ENCODE measurements at regions not wholly inside any gene's neighbourhood (a gene's known extent, or its start where the extent isn't known, plus 50 kb on each side); places are given as distances from the start of the nearest gene placed in this dataset.

DNA sequence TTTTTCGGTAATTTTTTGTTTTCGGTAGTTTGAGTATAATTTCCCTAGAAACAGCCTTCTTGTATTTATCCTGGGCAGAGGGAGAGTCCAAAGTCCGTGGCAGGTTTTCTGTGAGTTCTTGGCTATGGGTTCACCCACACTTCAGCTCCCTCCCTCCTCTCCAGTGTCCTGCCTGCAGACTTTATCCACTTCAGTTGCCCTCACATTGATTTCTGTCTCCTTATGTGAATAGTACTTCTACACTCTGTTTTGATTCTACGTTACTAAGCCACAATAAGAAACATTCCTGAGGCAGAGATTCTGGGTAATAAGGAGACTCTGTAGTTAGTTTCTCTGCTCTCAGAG lies 868.6 kb downstream of the METTL15 start:
- TF ChIP-seq YY1 (IDR thresholded peaks at IDR 0.05; ENCODE audit: low read depth), result no peak
- TF ChIP-seq NFIC (IDR thresholded peaks at IDR 0.05), result no peak
- no peak for TF ChIP-seq EP300 (IDR thresholded peaks at IDR 0.05; ENCODE audit: borderline replicate concordance)
- no peak for TF ChIP-seq TCF12 (IDR thresholded peaks at IDR 0.05; ENCODE audit: low read depth)
- no peak for TF ChIP-seq CEBPB (IDR thresholded peaks at IDR 0.05)
- no peak for TF ChIP-seq RAD21 (IDR thresholded peaks at IDR 0.05; ENCODE audit: low read depth)
- TF ChIP-seq, protein P1, sequence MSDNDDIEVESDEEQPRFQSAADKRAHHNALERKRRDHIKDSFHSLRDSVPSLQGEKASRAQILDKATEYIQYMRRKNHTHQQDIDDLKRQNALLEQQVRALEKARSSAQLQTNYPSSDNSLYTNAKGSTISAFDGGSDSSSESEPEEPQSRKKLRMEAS (IDR thresholded peaks at IDR 0.05), result no peak
- TF ChIP-seq FOXM1 (IDR thresholded peaks at IDR 0.05; ENCODE audit: borderline replicate concordance, low read depth), result no peak
- no peak for TF ChIP-seq TEAD4 (IDR thresholded peaks at IDR 0.05)
- TF ChIP-seq TAF1 (IDR thresholded peaks at IDR 0.05; ENCODE audit: low read depth), result no peak
- TF ChIP-seq ZBTB7A (IDR thresholded peaks at IDR 0.05; ENCODE audit: low read depth), result no peak

DNA sequence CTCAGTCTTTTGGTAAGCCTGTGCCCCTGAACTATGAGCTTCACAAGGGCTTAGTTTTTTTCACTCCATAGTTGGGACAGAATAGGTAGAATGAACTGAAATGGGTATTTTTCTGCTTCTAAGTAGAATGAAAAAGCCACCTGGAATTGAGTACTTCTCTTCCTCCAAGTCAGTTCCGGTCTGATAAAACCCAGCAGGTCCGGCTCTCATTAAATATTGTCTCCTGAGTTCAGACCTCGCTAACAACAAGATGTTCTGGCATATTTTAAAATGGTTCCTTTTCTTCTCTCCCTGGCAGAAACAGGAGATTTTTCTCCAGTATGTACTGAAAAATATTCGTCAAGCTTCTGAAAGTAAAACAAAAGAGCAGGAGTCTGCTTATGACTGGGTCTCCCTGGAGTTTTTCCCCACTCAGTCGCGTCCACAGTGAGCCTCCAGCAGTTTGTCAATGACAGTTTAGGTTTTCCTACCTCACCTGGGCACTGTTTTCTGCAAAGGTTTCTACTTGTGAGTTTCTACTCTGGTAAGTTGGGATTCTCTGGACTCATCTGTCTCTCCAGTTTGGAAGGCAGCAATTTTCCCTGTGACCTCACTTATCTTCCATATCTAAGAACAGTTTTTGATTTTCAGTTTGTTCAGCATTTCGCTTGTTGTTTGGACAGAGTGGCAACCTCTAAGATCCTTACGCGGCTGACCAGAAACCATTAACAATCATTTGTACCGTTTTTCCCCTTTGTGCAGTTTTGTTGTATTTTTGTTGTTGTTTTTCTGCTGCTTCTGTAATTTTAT lies 868.0 kb downstream of the METTL15 start:
- TF ChIP-seq, protein P1 (IDR thresholded peaks at IDR 0.05), result no peak
- TF ChIP-seq EGR1 (IDR thresholded peaks at IDR 0.05) (no peak), ZBTB7A (IDR thresholded peaks at IDR 0.05; ENCODE audit: low read depth) (no peak), FOXM1 (IDR thresholded peaks at IDR 0.05; ENCODE audit: borderline replicate concordance, low read depth) (no peak), CREB1 (IDR thresholded peaks at IDR 0.05; ENCODE audit: low read depth) (no peak), TAF1 (IDR thresholded peaks at IDR 0.05; ENCODE audit: low read depth) (no peak)
- TF ChIP-seq, protein P2, sequence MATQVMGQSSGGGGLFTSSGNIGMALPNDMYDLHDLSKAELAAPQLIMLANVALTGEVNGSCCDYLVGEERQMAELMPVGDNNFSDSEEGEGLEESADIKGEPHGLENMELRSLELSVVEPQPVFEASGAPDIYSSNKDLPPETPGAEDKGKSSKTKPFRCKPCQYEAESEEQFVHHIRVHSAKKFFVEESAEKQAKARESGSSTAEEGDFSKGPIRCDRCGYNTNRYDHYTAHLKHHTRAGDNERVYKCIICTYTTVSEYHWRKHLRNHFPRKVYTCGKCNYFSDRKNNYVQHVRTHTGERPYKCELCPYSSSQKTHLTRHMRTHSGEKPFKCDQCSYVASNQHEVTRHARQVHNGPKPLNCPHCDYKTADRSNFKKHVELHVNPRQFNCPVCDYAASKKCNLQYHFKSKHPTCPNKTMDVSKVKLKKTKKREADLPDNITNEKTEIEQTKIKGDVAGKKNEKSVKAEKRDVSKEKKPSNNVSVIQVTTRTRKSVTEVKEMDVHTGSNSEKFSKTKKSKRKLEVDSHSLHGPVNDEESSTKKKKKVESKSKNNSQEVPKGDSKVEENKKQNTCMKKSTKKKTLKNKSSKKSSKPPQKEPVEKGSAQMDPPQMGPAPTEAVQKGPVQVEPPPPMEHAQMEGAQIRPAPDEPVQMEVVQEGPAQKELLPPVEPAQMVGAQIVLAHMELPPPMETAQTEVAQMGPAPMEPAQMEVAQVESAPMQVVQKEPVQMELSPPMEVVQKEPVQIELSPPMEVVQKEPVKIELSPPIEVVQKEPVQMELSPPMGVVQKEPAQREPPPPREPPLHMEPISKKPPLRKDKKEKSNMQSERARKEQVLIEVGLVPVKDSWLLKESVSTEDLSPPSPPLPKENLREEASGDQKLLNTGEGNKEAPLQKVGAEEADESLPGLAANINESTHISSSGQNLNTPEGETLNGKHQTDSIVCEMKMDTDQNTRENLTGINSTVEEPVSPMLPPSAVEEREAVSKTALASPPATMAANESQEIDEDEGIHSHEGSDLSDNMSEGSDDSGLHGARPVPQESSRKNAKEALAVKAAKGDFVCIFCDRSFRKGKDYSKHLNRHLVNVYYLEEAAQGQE (IDR thresholded peaks at IDR 0.05; ENCODE audit: low read depth), result no peak

DNA sequence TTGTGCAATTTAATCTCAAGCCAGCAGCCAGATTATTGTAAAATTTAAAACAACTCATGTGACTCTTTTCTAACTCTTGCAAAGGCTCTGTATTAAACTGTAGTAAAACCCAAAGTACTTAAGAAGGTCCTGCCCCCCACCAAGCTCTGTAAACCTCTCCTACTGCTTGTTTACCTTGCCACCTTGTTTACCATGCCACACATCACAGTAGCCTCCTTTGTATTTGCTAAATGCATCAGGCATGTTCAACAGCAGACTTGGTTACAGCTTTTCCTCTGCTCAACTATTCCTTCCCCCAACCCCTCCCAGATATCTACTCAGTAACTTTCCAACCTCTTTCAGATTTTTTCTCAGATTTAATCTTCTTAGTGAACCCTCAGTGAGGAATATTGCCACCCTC lies 861.6 kb downstream of the METTL15 start:
- TF ChIP-seq YY1 (IDR thresholded peaks at IDR 0.05; ENCODE audit: low read depth) (no peak), TAF1 (IDR thresholded peaks at IDR 0.05; ENCODE audit: low read depth) (no peak), CEBPB (IDR thresholded peaks at IDR 0.05) (no peak), CREB1 (IDR thresholded peaks at IDR 0.05; ENCODE audit: low read depth) (no peak), EP300 (IDR thresholded peaks at IDR 0.05; ENCODE audit: borderline replicate concordance) (no peak), RAD21 (IDR thresholded peaks at IDR 0.05; ENCODE audit: low read depth) (no peak), TCF12 (IDR thresholded peaks at IDR 0.05; ENCODE audit: low read depth) (no peak), ZBTB7A (IDR thresholded peaks at IDR 0.05; ENCODE audit: low read depth) (no peak), EGR1 (IDR thresholded peaks at IDR 0.05) (no peak), TEAD4 (IDR thresholded peaks at IDR 0.05) (no peak), NFIC (IDR thresholded peaks at IDR 0.05) (no peak), FOXM1 (IDR thresholded peaks at IDR 0.05; ENCODE audit: borderline replicate concordance, low read depth) (no peak)
- TF ChIP-seq, protein P3, sequence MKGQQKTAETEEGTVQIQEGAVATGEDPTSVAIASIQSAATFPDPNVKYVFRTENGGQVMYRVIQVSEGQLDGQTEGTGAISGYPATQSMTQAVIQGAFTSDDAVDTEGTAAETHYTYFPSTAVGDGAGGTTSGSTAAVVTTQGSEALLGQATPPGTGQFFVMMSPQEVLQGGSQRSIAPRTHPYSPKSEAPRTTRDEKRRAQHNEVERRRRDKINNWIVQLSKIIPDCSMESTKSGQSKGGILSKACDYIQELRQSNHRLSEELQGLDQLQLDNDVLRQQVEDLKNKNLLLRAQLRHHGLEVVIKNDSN (IDR thresholded peaks at IDR 0.05), result no peak
- TF ChIP-seq, protein P1 (IDR thresholded peaks at IDR 0.05), result no peak
- TF ChIP-seq, protein P2 (IDR thresholded peaks at IDR 0.05; ENCODE audit: low read depth), result no peak

DNA sequence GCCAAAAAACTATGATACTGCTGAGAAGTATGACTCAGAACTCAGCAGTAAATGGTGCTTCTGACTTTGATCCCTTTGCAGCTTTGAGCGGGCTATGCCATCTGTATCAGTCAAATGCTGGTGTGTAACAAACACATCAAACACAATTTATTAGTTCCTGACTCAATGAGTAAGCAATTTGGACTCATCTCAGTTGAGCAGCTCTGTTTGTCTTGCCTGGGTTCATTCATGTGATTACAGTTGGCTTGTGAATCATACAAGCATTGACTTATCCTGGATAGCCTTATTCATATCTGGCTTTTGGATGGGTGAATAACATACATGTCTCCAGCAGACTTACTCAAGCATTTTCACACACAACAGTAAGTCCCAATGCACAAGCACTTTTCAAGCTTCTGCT lies 858.8 kb downstream of the METTL15 start:
- TF ChIP-seq ZBTB7A (IDR thresholded peaks at IDR 0.05; ENCODE audit: low read depth) (no peak), TEAD4 (IDR thresholded peaks at IDR 0.05) (no peak), CREB1 (IDR thresholded peaks at IDR 0.05; ENCODE audit: low read depth) (no peak), TAF1 (IDR thresholded peaks at IDR 0.05; ENCODE audit: low read depth) (no peak), EGR1 (IDR thresholded peaks at IDR 0.05) (no peak), FOXM1 (IDR thresholded peaks at IDR 0.05; ENCODE audit: borderline replicate concordance, low read depth) (no peak), CEBPB (IDR thresholded peaks at IDR 0.05) (no peak), EP300 (IDR thresholded peaks at IDR 0.05; ENCODE audit: borderline replicate concordance) (no peak), NFIC (IDR thresholded peaks at IDR 0.05) (no peak), YY1 (IDR thresholded peaks at IDR 0.05; ENCODE audit: low read depth) (no peak), RAD21 (IDR thresholded peaks at IDR 0.05; ENCODE audit: low read depth) (no peak), TCF12 (IDR thresholded peaks at IDR 0.05; ENCODE audit: low read depth) (no peak)
- TF ChIP-seq, protein P2 (IDR thresholded peaks at IDR 0.05; ENCODE audit: low read depth), result no peak
- TF ChIP-seq, protein P3 (IDR thresholded peaks at IDR 0.05), result no peak
- TF ChIP-seq, protein P1 (IDR thresholded peaks at IDR 0.05), result no peak

All from Ishikawa (cell line).